IPS-18c (cell line): ENCODE measurements at regions not wholly inside any gene's neighbourhood (a gene's known extent, or its start where the extent isn't known, plus 50 kb on each side); places are given as distances from the start of the nearest gene placed in this dataset.

ENCODE experiments used
- H3K4me3 ChIP-seq: 2 replicates; pipeline ENCODE4 v1.7.0; 2013; ENCODE audit warnings: low read depth, mild to moderate bottlenecking, low read length, moderate library complexity; ENCODE audit not compliant: insufficient read depth
- H3K9me3 ChIP-seq: one replicate; pipeline ENCODE4 v1.6.1; 2013; ENCODE audit warnings: mild to moderate bottlenecking, low read length, moderate library complexity; ENCODE audit not compliant: control insufficient read depth, insufficient read depth

DNA sequence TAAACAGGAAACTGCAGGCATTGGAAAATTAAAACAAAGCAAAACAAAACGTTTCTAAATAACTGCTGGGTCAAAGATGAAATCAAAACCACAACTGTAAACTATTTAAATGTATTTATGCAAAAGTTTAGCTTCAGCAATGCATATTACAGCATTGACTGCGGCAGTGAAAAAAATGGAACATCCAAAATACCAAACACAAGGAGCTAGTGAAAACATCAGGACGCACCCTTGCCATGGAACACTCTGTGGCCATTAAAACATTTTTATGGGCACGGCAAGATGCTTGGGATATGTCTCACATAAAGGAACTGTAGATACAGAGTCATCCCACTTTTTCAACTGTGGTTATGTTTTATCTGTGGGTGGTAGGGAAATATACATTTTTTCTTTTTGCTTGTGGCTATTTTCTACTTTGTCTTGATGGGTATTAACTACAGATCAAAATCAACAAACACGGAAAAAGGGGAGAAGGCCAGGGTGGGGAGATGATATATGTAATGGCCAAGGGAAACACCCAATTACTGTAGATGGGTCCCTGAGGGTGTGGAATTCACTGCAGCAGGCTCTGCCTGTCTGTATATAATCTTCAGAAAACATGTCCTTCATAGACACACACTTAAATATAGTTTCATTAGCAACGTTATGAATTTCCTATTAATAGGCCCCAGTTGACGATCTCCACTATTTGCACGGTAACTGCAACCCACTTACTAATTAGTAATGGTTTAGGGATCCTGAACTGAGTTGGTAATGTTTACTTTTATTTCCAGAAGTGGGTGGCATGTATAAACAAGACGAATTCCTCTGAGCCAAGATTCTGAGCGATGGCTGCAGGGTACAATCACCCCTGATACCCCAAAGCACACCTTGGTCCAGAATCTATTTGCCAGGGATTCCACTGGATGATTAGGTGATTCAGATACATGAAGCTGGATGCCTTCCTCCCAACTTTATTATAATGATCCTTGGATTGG lies 110.5 kb downstream of the ACKR3 start:
- Histone ChIP-seq H3K9me3 (peaks cover 3% of the 10 kb centered on the region), H3K4me3 (no peak overlapping the region)

- H3K4me3 ChIP-seq: no peak overlapping the region
- peaks cover 3% of the 10 kb centered on the region for H3K9me3 ChIP-seq
Measured at GRCh38 chr2:236682651-236683422, 113.2 kb downstream of the ACKR3 start.

- Histone ChIP-seq H3K9me3 (no peaks in the 10 kb centered on the region), H3K4me3 (no peak overlapping the region)
Measured at GRCh38 chr2:236684504-236685256, 115.1 kb downstream of the ACKR3 start.

GRCh38 chr2:236685361-236685760 lies 115.7 kb downstream of the ACKR3 start:
- Histone ChIP-seq H3K9me3 (no peaks in the 10 kb centered on the region), H3K4me3 (no peak overlapping the region)

DNA sequence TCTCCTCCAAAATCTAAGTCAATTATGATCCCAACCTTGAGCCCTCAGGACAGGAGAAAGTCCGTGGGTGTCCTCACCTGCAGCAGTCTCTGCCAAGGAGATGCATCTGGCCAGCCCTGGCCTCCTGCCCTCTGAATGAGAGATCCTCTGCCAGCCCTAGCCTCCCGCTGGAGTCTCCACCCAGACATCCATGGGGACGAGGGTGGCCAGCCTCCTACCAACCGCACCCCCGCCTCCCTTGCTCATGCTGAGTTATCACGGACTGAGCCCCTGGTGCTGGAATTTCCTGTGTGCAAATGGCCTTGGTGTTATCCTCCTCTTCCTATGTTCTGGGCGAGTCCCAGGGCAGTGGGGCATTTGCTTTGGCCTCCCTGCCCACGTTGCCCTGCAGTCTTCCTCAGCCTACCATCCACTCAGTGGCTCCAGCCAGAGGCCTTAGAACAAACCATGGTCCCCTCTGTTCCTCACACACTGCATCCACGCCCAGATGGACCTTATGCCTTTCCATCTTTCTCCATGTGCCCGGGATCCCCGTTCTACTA lies 116.4 kb downstream of the ACKR3 start:
- no peak overlapping the region for H3K4me3 ChIP-seq
- H3K9me3 ChIP-seq: no peaks in the 10 kb centered on the region

- Histone ChIP-seq H3K4me3 (no peak overlapping the region), H3K9me3 (no peaks in the 10 kb centered on the region)
Measured at GRCh38 chr2:236686561-236686960, 116.9 kb downstream of the ACKR3 start.

DNA sequence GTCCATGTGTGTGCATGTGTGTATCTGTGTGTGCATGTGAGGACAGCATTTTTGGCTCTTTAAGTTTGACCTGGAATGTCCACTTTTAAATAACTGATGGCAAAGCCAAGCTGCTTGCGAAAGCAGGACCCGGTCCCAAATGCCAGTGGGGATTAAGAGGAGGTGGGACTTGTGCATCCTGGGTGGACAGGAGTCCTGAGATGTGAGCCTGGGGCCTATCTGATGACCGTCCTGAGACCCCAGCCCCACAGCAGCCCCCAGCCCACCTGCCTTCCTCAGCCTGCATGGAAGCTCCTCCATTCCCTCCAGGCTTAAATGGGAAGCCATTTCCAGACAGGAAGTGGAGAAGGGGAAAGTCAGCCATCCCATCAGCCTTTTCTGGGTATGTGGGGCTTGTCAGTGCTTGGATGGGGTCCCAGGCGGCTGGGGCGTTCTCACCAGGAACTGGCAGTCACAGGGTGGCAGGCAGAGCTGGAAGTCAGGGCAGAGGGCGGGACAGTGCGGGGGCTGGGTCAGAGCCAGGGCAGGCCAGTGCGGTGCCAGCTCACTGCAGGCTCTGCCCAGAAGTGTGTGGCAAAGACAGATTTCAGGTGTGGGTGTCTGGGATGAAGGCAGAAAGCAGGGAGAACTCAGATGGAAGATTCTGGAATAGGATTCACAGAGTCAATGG lies 117.8 kb downstream of the ACKR3 start:
- H3K4me3 ChIP-seq: no peak overlapping the region
- H3K9me3 ChIP-seq: peaks cover 2% of the 10 kb centered on the region

GRCh38 chr2:236688157-236688556 lies 118.5 kb downstream of the ACKR3 start:
- peaks cover 2% of the 10 kb centered on the region for H3K9me3 ChIP-seq
- no peak overlapping the region for H3K4me3 ChIP-seq

- Histone ChIP-seq H3K4me3 (no peak overlapping the region), H3K9me3 (peaks cover 2% of the 10 kb centered on the region)
Measured at GRCh38 chr2:236688563-236689392, 119.2 kb downstream of the ACKR3 start.

DNA sequence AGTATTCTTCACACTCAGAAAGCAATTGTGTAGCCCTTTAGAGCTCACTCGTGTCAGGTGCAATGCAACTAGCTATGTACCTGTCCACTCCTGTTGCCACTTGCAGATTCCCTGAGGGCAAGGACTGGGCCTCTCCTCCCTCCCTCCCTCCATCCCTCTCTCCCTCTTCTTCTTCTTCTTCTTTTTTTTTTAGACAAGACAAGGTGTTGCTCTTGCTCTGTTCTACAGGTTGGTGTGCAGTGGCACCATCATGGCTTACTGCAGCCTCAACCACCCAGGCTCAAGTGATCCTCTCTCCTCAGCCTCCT lies 119.7 kb downstream of the ACKR3 start:
- H3K9me3 ChIP-seq: peaks cover 2% of the 10 kb centered on the region
- no peak overlapping the region for H3K4me3 ChIP-seq

DNA sequence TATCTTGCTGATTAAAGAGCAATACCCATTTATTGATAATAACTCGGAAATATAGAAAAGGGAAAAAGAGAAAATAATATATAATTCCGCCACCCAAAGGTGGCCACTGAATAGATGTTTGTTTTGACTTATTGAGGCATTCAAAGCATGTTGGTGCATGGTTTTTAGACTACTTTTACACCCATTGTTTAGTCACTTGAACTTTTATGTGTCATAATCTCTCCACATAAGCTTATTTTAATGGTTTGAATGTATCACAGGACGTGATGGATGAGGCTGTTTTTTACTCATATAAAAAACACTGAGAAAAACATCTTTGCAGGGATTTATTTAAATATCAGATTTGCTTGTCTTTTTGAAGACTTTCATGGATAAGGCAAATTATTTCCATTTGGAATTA lies 120.4 kb downstream of the ACKR3 start:
- H3K9me3 ChIP-seq: peaks cover 4% of the 10 kb centered on the region

GRCh38 chr2:236690726-236691125 lies 121.1 kb downstream of the ACKR3 start:
- H3K4me3 ChIP-seq: no peak overlapping the region
- H3K9me3 ChIP-seq: peaks cover 4% of the 10 kb centered on the region

More for the DNA sequence above, 120.4 kb downstream of the ACKR3 start:
- no peak overlapping the region for H3K4me3 ChIP-seq

DNA sequence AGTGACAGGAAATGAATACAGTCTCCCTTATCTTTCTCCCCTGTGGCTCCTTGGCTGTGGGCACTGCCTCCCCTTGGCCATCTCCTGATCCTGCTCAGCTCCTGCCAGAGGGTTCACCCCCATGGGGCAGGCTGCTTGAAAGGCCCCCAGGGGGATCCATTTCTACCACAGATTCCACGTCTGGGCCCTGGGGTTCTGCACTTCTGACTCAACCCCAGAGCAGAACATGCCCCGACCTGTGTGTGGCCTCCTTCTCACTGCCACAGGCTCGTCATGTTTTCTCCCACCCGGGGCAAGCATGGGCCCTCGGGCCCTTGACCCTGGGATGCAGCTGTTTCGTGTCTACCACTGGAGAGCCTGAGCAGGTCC lies 122.2 kb downstream of the ACKR3 start:
- peaks cover 4% of the 10 kb centered on the region for H3K9me3 ChIP-seq

GRCh38 chr2:236692937-236693336 lies 123.3 kb downstream of the ACKR3 start:
- Histone ChIP-seq H3K4me3 (no peak overlapping the region), H3K9me3 (peaks cover 4% of the 10 kb centered on the region)

More for the DNA sequence above, 122.2 kb downstream of the ACKR3 start:
- H3K4me3 ChIP-seq: no peak overlapping the region

- Histone ChIP-seq H3K4me3 (no peak overlapping the region), H3K9me3 (peaks cover 4% of the 10 kb centered on the region)
Measured at GRCh38 chr2:236693531-236693930, 123.9 kb downstream of the ACKR3 start.
